ENCODE measurements at regions not wholly inside any gene's neighbourhood (a gene's known extent, or its start where the extent isn't known, plus 50 kb on each side); places are given as distances from the start of the nearest gene placed in this dataset.
A peak's percentile ranks its signal among the peaks of the same experiment; 100 is the strongest.

- H3K4me3 ChIP-seq (replicated peaks in 1 of 2; ENCODE audit: low read depth in 2 of 2, low read length in 2 of 2) = no peak overlapping the region
- TF ChIP-seq, protein P1, sequence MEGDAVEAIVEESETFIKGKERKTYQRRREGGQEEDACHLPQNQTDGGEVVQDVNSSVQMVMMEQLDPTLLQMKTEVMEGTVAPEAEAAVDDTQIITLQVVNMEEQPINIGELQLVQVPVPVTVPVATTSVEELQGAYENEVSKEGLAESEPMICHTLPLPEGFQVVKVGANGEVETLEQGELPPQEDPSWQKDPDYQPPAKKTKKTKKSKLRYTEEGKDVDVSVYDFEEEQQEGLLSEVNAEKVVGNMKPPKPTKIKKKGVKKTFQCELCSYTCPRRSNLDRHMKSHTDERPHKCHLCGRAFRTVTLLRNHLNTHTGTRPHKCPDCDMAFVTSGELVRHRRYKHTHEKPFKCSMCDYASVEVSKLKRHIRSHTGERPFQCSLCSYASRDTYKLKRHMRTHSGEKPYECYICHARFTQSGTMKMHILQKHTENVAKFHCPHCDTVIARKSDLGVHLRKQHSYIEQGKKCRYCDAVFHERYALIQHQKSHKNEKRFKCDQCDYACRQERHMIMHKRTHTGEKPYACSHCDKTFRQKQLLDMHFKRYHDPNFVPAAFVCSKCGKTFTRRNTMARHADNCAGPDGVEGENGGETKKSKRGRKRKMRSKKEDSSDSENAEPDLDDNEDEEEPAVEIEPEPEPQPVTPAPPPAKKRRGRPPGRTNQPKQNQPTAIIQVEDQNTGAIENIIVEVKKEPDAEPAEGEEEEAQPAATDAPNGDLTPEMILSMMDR (IDR thresholded peaks at IDR 0.05; ENCODE audit: low read depth, low read length) = no peak
- no peak for DNase-seq (ENCODE audit: low read depth in 2 of 2)
Observed at GRCh38 chr4:100804576-100805360, 286.9 kb upstream of the EMCN start.

DNA sequence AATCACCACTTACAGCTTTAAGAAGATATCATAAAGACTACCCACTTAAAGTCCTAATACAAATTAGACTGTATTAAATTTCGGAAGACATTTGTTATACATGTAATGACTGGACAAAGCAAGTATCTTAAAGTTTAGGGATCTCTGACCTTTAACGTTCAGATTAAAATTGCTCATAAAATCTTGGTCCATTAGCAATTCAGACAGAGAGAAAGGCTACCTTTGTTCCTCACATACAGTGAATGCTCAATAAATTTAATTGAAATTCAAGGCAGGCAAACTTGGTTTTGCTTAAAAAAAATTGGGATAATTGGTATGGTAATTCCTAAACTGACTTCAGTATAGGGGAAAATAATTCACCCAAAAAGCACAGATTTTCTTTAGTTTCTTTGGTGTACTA is 285.9 kb upstream of the EMCN start:
- TF ChIP-seq, protein P1 (IDR thresholded peaks at IDR 0.05; ENCODE audit: low read depth, low read length) = no peak
- no peak for DNase-seq (ENCODE audit: low read depth in 2 of 2)

DNA sequence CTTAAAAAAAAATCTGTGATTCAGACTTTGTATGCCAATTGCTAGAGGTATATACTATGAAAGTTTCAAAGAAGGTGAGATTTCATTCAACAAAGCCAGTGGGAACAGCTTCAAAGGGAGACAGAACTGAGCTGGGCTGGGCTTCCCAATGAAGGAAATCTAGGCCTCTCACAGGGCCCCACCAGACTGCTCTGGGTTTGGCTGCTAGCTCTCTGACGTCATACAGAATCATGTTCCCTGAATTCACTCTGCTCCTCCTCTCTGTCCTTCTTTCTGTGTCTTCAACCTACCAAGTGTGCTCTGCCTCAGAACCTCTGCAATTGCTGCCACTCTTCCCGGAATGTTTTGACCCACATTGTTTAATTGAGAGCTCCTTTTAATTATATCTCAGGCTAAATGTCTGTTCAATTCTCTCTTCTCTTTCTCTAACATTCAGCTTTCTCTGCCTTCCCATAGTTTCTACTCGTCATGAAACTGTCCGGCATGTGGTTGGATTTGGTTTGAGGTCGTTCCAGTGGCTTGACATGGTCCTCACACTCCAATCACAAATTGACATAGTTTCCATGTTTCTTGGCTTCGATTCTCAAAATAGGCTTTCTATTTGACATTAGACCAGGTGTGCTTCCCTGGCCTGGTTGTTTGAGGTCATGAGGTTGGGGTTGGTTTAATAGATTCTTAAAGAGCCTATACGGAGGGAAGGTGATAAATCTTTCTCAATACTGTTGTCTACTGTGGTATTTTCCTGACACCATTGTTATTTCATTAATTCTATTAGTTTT is 282.1 kb upstream of the EMCN start:
- H3K4me3 ChIP-seq (replicated peaks in 1 of 2; ENCODE audit: low read depth in 2 of 2, low read length in 2 of 2) = no peak overlapping the region
- no peak for DNase-seq (ENCODE audit: low read depth in 2 of 2)
- TF ChIP-seq, protein P1 (IDR thresholded peaks at IDR 0.05; ENCODE audit: low read depth, low read length) = no peak

More for the DNA sequence above, 285.9 kb upstream of the EMCN start:
- H3K4me3 ChIP-seq (replicated peaks in 1 of 2; ENCODE audit: low read depth in 2 of 2, low read length in 2 of 2) = no peak overlapping the region

GRCh38 chr4:100797791-100798190 is 280.0 kb upstream of the EMCN start:
- TF ChIP-seq, protein P1 (IDR thresholded peaks at IDR 0.05; ENCODE audit: low read depth, low read length) = no peak
- H3K4me3 ChIP-seq (replicated peaks in 1 of 2; ENCODE audit: low read depth in 2 of 2, low read length in 2 of 2) = no peak overlapping the region
- peak in 1 of 2 donors; percentile 6 for DNase-seq (ENCODE audit: low read depth in 2 of 2)

- no peak overlapping the region for H3K4me3 ChIP-seq (replicated peaks in 1 of 2; ENCODE audit: low read depth in 2 of 2, low read length in 2 of 2)
- TF ChIP-seq, protein P1 (IDR thresholded peaks at IDR 0.05; ENCODE audit: low read depth, low read length) = no peak
- DNase-seq (ENCODE audit: low read depth in 2 of 2) = no peak
Observed at GRCh38 chr4:100797356-100797755, 279.5 kb upstream of the EMCN start.

DNA sequence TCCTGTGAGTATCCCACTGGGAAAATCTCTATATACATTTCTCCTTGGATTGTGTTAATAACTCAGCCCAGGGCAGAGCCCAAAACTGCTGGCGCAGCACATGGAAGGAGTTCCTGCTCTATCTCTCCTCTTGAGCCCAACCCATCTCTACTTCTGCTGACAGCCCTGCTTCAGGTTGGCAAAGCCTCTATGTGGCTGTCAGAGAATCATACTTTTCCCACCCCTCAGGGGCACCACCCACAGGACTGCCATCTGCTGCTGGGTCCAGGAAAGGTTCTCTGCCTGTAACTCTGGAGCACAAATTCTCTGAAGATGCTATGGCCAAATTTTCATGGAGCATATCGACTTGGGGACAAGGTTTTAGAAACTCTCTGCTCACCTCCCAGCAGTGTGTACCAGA is 278.5 kb upstream of the EMCN start:
- no peak for DNase-seq (ENCODE audit: low read depth in 2 of 2)
- no peak overlapping the region for H3K4me3 ChIP-seq (replicated peaks in 1 of 2; ENCODE audit: low read depth in 2 of 2, low read length in 2 of 2)
- TF ChIP-seq, protein P1 (IDR thresholded peaks at IDR 0.05; ENCODE audit: low read depth, low read length) = no peak

Measured in cardiac fibroblast (primary cell).